ENCODE measurements at regions not wholly inside any gene's neighbourhood (a gene's known extent, or its start where the extent isn't known, plus 50 kb on each side); places are given as distances from the start of the nearest gene placed in this dataset.
"Not testable (repeated sequence)": the region's sequence is repeated elsewhere in the genome, so short reads cannot be mapped to it uniquely, and the experiment has no call there.

GRCh38 chr1:47598357-47598756 is 160.5 kb downstream of the FOXD2 start:
- ATAC-seq (ENCODE audit: low read depth in 2 of 2) (no peak), DNase-seq (no peak)
- H3K36me3 Mint-ChIP-seq = no peaks in the 10 kb centered on the region
- peaks cover 8% of the 10 kb centered on the region for H3K27me3 Mint-ChIP-seq
- Histone ChIP-seq H3K4me1 (ENCODE audit: control insufficient read depth, insufficient read depth, low read length, poor library complexity, severe bottlenecking) (no peaks in the 10 kb centered on the region), H3K27me3 (ENCODE audit: control insufficient read depth, insufficient read depth, low read length) (peaks cover 7% of the 10 kb centered on the region), H3K27ac (ENCODE audit: insufficient read depth, low read length, poor library complexity, severe bottlenecking) (no peak overlapping the region), H3K4me3 (ENCODE audit: low read depth, low read length) (no peak overlapping the region), H3K36me3 (ENCODE audit: control insufficient read depth, insufficient read depth, low read length) (no peaks in the 10 kb centered on the region), H3K9me3 (ENCODE audit: control insufficient read depth in 2 of 2, low read length in 2 of 2) (peaks cover 8 to 10% of the 10 kb centered on the region in 2 experiments)
- no peak overlapping the region for H3K27ac Mint-ChIP-seq
- H3K9me3 Mint-ChIP-seq = peaks cover 0 to 31% (median 10%) of the 10 kb centered on the region in 7 donors
- no peaks in the 10 kb centered on the region for H3K4me1 Mint-ChIP-seq
- H3K4me3 Mint-ChIP-seq = no peak overlapping the region

GRCh38 chr1:47599777-47600176 is 161.9 kb downstream of the FOXD2 start:
- peaks cover 0 to 34% (median 10%) of the 10 kb centered on the region in 7 donors for H3K9me3 Mint-ChIP-seq
- no peak for ATAC-seq (ENCODE audit: low read depth in 2 of 2)

GRCh38 chr1:47602491-47602890 is 164.6 kb downstream of the FOXD2 start:
- peaks cover 14% of the 10 kb centered on the region for H3K27me3 Mint-ChIP-seq

More at GRCh38 chr1:47599777-47600176, 161.9 kb downstream of the FOXD2 start:
- peaks cover 4% of the 10 kb centered on the region for H3K27me3 Mint-ChIP-seq
- Histone ChIP-seq H3K4me3 (ENCODE audit: low read depth, low read length) (no peak overlapping the region), H3K27me3 (ENCODE audit: control insufficient read depth, insufficient read depth, low read length) (no peaks in the 10 kb centered on the region), H3K4me1 (ENCODE audit: control insufficient read depth, insufficient read depth, low read length, poor library complexity, severe bottlenecking) (no peaks in the 10 kb centered on the region), H3K27ac (ENCODE audit: insufficient read depth, low read length, poor library complexity, severe bottlenecking) (no peak overlapping the region), H3K9me3 (ENCODE audit: control insufficient read depth in 2 of 2, low read length in 2 of 2) (peaks cover 8 to 9% of the 10 kb centered on the region in 2 experiments), H3K36me3 (ENCODE audit: control insufficient read depth, insufficient read depth, low read length) (no peaks in the 10 kb centered on the region)
- H3K27ac Mint-ChIP-seq = no peak overlapping the region
- no peaks in the 10 kb centered on the region for H3K36me3 Mint-ChIP-seq
- no peak overlapping the region for H3K4me3 Mint-ChIP-seq
- no peak for DNase-seq
- H3K4me1 Mint-ChIP-seq = no peaks in the 10 kb centered on the region

GRCh38 chr1:47604869-47605268 is 167.0 kb downstream of the FOXD2 start:
- DNase-seq; H3K4me1 Mint-ChIP-seq; H3K4me3 Mint-ChIP-seq; H3K27me3 ChIP-seq (ENCODE audit: control insufficient read depth, insufficient read depth, low read length); H3K27ac ChIP-seq (ENCODE audit: insufficient read depth, low read length, poor library complexity, severe bottlenecking); H3K4me1 ChIP-seq (ENCODE audit: control insufficient read depth, insufficient read depth, low read length, poor library complexity, severe bottlenecking); ATAC-seq (ENCODE audit: low read depth in 2 of 2); H3K36me3 Mint-ChIP-seq; H3K36me3 ChIP-seq (ENCODE audit: control insufficient read depth, insufficient read depth, low read length); H3K9me3 ChIP-seq (ENCODE audit: control insufficient read depth in 2 of 2, low read length in 2 of 2); H3K27ac Mint-ChIP-seq; H3K4me3 ChIP-seq (ENCODE audit: low read depth, low read length): not testable (repeated sequence)
- H3K9me3 Mint-ChIP-seq = peaks cover 2 to 35% (median 10%) of the 10 kb centered on the region in 7 donors
- H3K27me3 Mint-ChIP-seq = peaks cover 15% of the 10 kb centered on the region

More at GRCh38 chr1:47602491-47602890, 164.6 kb downstream of the FOXD2 start:
- H3K9me3 Mint-ChIP-seq = peaks cover 2 to 41% (median 10%) of the 10 kb centered on the region in 7 donors
- DNase-seq; H3K27me3 ChIP-seq (ENCODE audit: control insufficient read depth, insufficient read depth, low read length); H3K9me3 ChIP-seq (ENCODE audit: control insufficient read depth in 2 of 2, low read length in 2 of 2); H3K4me3 ChIP-seq (ENCODE audit: low read depth, low read length); H3K36me3 ChIP-seq (ENCODE audit: control insufficient read depth, insufficient read depth, low read length); H3K4me3 Mint-ChIP-seq; H3K36me3 Mint-ChIP-seq; ATAC-seq (ENCODE audit: low read depth in 2 of 2); H3K4me1 Mint-ChIP-seq; H3K27ac ChIP-seq (ENCODE audit: insufficient read depth, low read length, poor library complexity, severe bottlenecking); H3K4me1 ChIP-seq (ENCODE audit: control insufficient read depth, insufficient read depth, low read length, poor library complexity, severe bottlenecking); H3K27ac Mint-ChIP-seq: not testable (repeated sequence)

- no peak for DNase-seq
- peaks cover 13% of the 10 kb centered on the region for H3K27me3 Mint-ChIP-seq
- Histone ChIP-seq H3K27ac (ENCODE audit: insufficient read depth, low read length, poor library complexity, severe bottlenecking) (no peak overlapping the region), H3K9me3 (ENCODE audit: control insufficient read depth in 2 of 2, low read length in 2 of 2) (peaks cover 0 to 4% of the 10 kb centered on the region in 2 experiments), H3K4me3 (ENCODE audit: low read depth, low read length) (no peak overlapping the region), H3K27me3 (ENCODE audit: control insufficient read depth, insufficient read depth, low read length) (no peaks in the 10 kb centered on the region), H3K36me3 (ENCODE audit: control insufficient read depth, insufficient read depth, low read length) (no peaks in the 10 kb centered on the region), H3K4me1 (ENCODE audit: control insufficient read depth, insufficient read depth, low read length, poor library complexity, severe bottlenecking) (no peaks in the 10 kb centered on the region)
- peaks cover 0 to 15% (median 5%) of the 10 kb centered on the region in 7 donors for H3K9me3 Mint-ChIP-seq
- no peaks in the 10 kb centered on the region for H3K4me1 Mint-ChIP-seq
- no peak for ATAC-seq (ENCODE audit: low read depth in 2 of 2)
- H3K4me3 Mint-ChIP-seq = no peak overlapping the region
- no peaks in the 10 kb centered on the region for H3K36me3 Mint-ChIP-seq
- H3K27ac Mint-ChIP-seq = no peak overlapping the region
Observed at GRCh38 chr1:47608296-47608875, 170.5 kb downstream of the FOXD2 start.

DNA sequence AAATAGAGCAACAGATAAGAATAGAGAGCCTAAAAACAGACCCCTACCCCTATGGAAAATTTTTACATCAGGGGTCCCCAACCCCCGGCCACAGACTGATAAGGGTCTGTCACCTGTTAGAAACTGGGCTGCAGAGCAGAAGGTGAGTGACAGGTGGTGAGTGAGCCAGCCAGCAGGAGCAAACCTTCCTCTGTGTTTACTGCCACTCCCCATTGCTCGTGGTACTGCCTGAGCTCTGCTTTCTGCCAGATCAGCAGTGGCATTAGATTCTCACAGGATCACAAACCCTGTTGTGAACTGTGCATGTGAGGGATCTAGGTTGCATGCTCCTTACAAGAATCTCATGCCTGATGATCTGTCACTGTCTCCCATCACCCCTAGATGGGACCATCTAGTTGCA is 174.1 kb downstream of the FOXD2 start:
- peaks cover 0 to 4% of the 10 kb centered on the region in 2 experiments for H3K9me3 ChIP-seq (ENCODE audit: control insufficient read depth in 2 of 2, low read length in 2 of 2)
- no peaks in the 10 kb centered on the region for H3K27me3 ChIP-seq (ENCODE audit: control insufficient read depth, insufficient read depth, low read length)
- H3K4me1 ChIP-seq (ENCODE audit: control insufficient read depth, insufficient read depth, low read length, poor library complexity, severe bottlenecking) = no peaks in the 10 kb centered on the region
- H3K27ac ChIP-seq (ENCODE audit: insufficient read depth, low read length, poor library complexity, severe bottlenecking) = no peak overlapping the region
- H3K4me1 Mint-ChIP-seq = no peaks in the 10 kb centered on the region
- H3K4me3 ChIP-seq (ENCODE audit: low read depth, low read length) = no peak overlapping the region
- H3K36me3 ChIP-seq (ENCODE audit: control insufficient read depth, insufficient read depth, low read length) = no peaks in the 10 kb centered on the region
- no peak overlapping the region for H3K27ac Mint-ChIP-seq
- H3K4me3 Mint-ChIP-seq = no peak overlapping the region
- H3K27me3 Mint-ChIP-seq = peaks cover 4% of the 10 kb centered on the region
- DNase-seq (no peak), ATAC-seq (ENCODE audit: low read depth in 2 of 2) (no peak)
- H3K9me3 Mint-ChIP-seq = peaks cover 0 to 6% (median 4%) of the 10 kb centered on the region in 7 donors
- no peaks in the 10 kb centered on the region for H3K36me3 Mint-ChIP-seq

DNA sequence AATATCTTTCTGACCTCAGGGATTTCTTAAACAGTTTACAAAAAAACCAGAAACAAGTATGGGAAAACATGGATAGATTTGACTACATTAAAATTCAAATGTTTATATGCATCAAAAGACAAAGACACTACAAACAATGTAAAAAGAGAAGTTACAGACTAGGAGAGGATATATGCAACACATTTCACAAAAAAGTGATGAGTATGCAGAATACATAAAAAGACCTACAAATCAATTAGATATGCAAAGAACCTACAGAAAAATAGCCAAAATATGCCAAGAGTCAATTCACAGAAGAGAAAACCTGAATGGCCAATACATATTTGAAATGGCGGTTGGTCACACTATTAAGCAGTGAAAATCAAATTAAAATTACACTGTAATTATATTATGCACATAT is 175.0 kb downstream of the FOXD2 start:
- H3K4me3 ChIP-seq (ENCODE audit: low read depth, low read length) = no peak overlapping the region
- no peak overlapping the region for H3K4me3 Mint-ChIP-seq
- H3K9me3 ChIP-seq (ENCODE audit: control insufficient read depth in 2 of 2, low read length in 2 of 2) = peaks cover 0 to 4% of the 10 kb centered on the region in 2 experiments
- no peaks in the 10 kb centered on the region for H3K36me3 ChIP-seq (ENCODE audit: control insufficient read depth, insufficient read depth, low read length)
- ATAC-seq (ENCODE audit: low read depth in 2 of 2) = no peak
- DNase-seq = no peak
- no peak overlapping the region for H3K27ac Mint-ChIP-seq
- no peaks in the 10 kb centered on the region for H3K4me1 ChIP-seq (ENCODE audit: control insufficient read depth, insufficient read depth, low read length, poor library complexity, severe bottlenecking)
- H3K36me3 Mint-ChIP-seq = no peaks in the 10 kb centered on the region
- no peaks in the 10 kb centered on the region for H3K27me3 ChIP-seq (ENCODE audit: control insufficient read depth, insufficient read depth, low read length)
- peaks cover 0 to 6% (median 4%) of the 10 kb centered on the region in 7 donors for H3K9me3 Mint-ChIP-seq
- H3K27ac ChIP-seq (ENCODE audit: insufficient read depth, low read length, poor library complexity, severe bottlenecking) = no peak overlapping the region
- peaks cover 4% of the 10 kb centered on the region for H3K27me3 Mint-ChIP-seq
- H3K4me1 Mint-ChIP-seq = no peaks in the 10 kb centered on the region

DNA sequence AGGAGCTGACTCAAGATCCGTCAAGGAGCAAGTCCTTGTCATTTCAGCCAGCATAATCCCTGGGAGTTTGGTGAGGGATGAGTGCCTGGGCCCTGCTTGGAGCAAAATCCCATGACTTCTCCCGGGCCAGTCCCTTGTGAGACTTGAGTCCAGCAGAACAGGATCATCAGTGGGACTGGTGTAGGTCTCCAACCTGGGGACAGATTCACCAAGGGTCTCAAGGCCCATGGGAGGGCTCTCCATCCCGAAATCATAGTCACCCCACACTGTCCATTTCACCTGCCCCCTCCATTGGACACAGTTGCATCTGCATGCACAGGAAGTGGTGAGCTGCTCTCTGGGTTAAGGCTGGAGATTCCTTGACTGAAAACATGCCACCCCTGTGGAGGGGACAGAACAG is 178.2 kb downstream of the FOXD2 start:
- no peaks in the 10 kb centered on the region for H3K4me1 ChIP-seq (ENCODE audit: control insufficient read depth, insufficient read depth, low read length, poor library complexity, severe bottlenecking)
- H3K4me3 Mint-ChIP-seq = no peak overlapping the region
- no peak for DNase-seq
- ATAC-seq (ENCODE audit: low read depth in 2 of 2) = no peak
- H3K9me3 ChIP-seq (ENCODE audit: control insufficient read depth in 2 of 2, low read length in 2 of 2) = no peaks in the 10 kb centered on the region
- H3K36me3 ChIP-seq (ENCODE audit: control insufficient read depth, insufficient read depth, low read length) = no peaks in the 10 kb centered on the region
- H3K9me3 Mint-ChIP-seq = peaks cover 0 to 7% (median 0%) of the 10 kb centered on the region in 7 donors
- H3K4me3 ChIP-seq (ENCODE audit: low read depth, low read length) = no peak overlapping the region
- H3K27me3 ChIP-seq (ENCODE audit: control insufficient read depth, insufficient read depth, low read length) = no peaks in the 10 kb centered on the region
- no peak overlapping the region for H3K27ac Mint-ChIP-seq
- H3K27ac ChIP-seq (ENCODE audit: insufficient read depth, low read length, poor library complexity, severe bottlenecking) = no peak overlapping the region
- no peaks in the 10 kb centered on the region for H3K4me1 Mint-ChIP-seq
- H3K27me3 Mint-ChIP-seq = no peaks in the 10 kb centered on the region
- H3K36me3 Mint-ChIP-seq = no peaks in the 10 kb centered on the region

Measured in CD4-positive, CD25-positive, alpha-beta regulatory T cell (primary cell).